Endothelial cell (in vitro differentiated cells): ENCODE measurements at regions not wholly inside any gene's neighbourhood (a gene's known extent, or its start where the extent isn't known, plus 50 kb on each side); places are given as distances from the start of the nearest gene placed in this dataset.

Experiments
- DNase-seq: peaks from one replicate; pipeline ENCODE4 v3.0.0; 2021; ENCODE audit warnings: low spot score
- H3K27ac Mint-ChIP-seq: one replicate; pipeline ENCODE4 v1.8.0; 2021; ENCODE audit warnings: mixed read lengths, inconsistent platforms; ENCODE audit not compliant: unreplicated experiment
- H3K27me3 Mint-ChIP-seq: one replicate; pipeline ENCODE4 v1.8.0; 2021; ENCODE audit warnings: mild to moderate bottlenecking, moderate library complexity, mixed read lengths, inconsistent platforms; ENCODE audit not compliant: unreplicated experiment
- H3K36me3 Mint-ChIP-seq: one replicate; pipeline ENCODE4 v1.8.0; 2021; ENCODE audit warnings: mild to moderate bottlenecking, low read depth, mixed read lengths, inconsistent platforms; ENCODE audit not compliant: unreplicated experiment
- H3K4me1 Mint-ChIP-seq: one replicate; pipeline ENCODE4 v1.8.0; 2021; ENCODE audit warnings: mild to moderate bottlenecking, mixed read lengths, inconsistent platforms; ENCODE audit not compliant: unreplicated experiment
- H3K4me3 Mint-ChIP-seq: one replicate; pipeline ENCODE4 v1.8.0; 2021; ENCODE audit warnings: mild to moderate bottlenecking, mixed read lengths, inconsistent platforms; ENCODE audit not compliant: unreplicated experiment
- H3K9me3 Mint-ChIP-seq: one replicate; pipeline ENCODE4 v1.8.0; 2021; ENCODE audit warnings: mixed read lengths, inconsistent platforms; ENCODE audit not compliant: unreplicated experiment
- CTCF ChIP-seq: fragments of 200-600 bp; sonication (generic); IDR thresholded peaks from one replicate; pipeline ENCODE4 v1.5.0; 2021; ENCODE audit warnings: antibody characterized with exemption; ENCODE audit not compliant: unreplicated experiment

- H3K4me3 Mint-ChIP-seq = no peak overlapping the region
- H3K4me1 Mint-ChIP-seq = no peaks in the 10 kb centered on the region
- no peaks in the 10 kb centered on the region for H3K36me3 Mint-ChIP-seq
- no peak for TF ChIP-seq CTCF
- no peaks in the 10 kb centered on the region for H3K27me3 Mint-ChIP-seq
- no peak overlapping the region for H3K27ac Mint-ChIP-seq
- DNase-seq = no peak
- no peaks in the 10 kb centered on the region for H3K9me3 Mint-ChIP-seq
Measured at GRCh38 chr2:208880171-208880570, 473.6 kb downstream of the PTH2R start.

GRCh38 chr2:208890486-208890885, 483.9 kb downstream of the PTH2R start:
- Mint-ChIP-seq H3K36me3 (no peaks in the 10 kb centered on the region), H3K27me3 (peaks cover 2% of the 10 kb centered on the region), H3K4me1 (no peaks in the 10 kb centered on the region), H3K4me3 (no peak overlapping the region), H3K9me3 (no peaks in the 10 kb centered on the region), H3K27ac (no peak overlapping the region)
- TF ChIP-seq CTCF = no peak
- DNase-seq = no peak

- Mint-ChIP-seq H3K4me1 (no peaks in the 10 kb centered on the region), H3K27me3 (peaks cover 2% of the 10 kb centered on the region)
- no peak for DNase-seq
Measured at GRCh38 chr2:208892203-208892602, 485.6 kb downstream of the PTH2R start.

GRCh38 chr2:208906330-208906729, 499.7 kb downstream of the PTH2R start:
- Mint-ChIP-seq H3K36me3 (no peaks in the 10 kb centered on the region), H3K27me3 (no peaks in the 10 kb centered on the region), H3K4me1 (no peaks in the 10 kb centered on the region), H3K9me3 (no peaks in the 10 kb centered on the region), H3K4me3 (no peak overlapping the region), H3K27ac (no peak overlapping the region)
- TF ChIP-seq CTCF = no peak
- no peak for DNase-seq

More at GRCh38 chr2:208892203-208892602, 485.6 kb downstream of the PTH2R start:
- Mint-ChIP-seq H3K27ac (no peak overlapping the region), H3K9me3 (no peaks in the 10 kb centered on the region), H3K4me3 (no peak overlapping the region), H3K36me3 (no peaks in the 10 kb centered on the region)
- TF ChIP-seq CTCF = no peak

GRCh38 chr2:208915401-208915800, 508.4 kb upstream of the MAP2 start:
- no peaks in the 10 kb centered on the region for H3K36me3 Mint-ChIP-seq
- H3K4me3 Mint-ChIP-seq = no peak overlapping the region
- no peaks in the 10 kb centered on the region for H3K9me3 Mint-ChIP-seq
- no peaks in the 10 kb centered on the region for H3K27me3 Mint-ChIP-seq
- H3K27ac Mint-ChIP-seq = no peak overlapping the region
- H3K4me1 Mint-ChIP-seq = no peaks in the 10 kb centered on the region
- DNase-seq = no peak
- no peak for TF ChIP-seq CTCF
